ENCODE measurements at regions not wholly inside any gene's neighbourhood (a gene's known extent, or its start where the extent isn't known, plus 50 kb on each side); places are given as distances from the start of the nearest gene placed in this dataset.

- Histone ChIP-seq H3K36me3 (ENCODE audit: low read length) (no peaks in the 10 kb centered on the region), H4K20me1 (ENCODE audit: low read depth, low read length) (no peaks in the 10 kb centered on the region), H3K27ac (ENCODE audit: low read depth, low read length) (0 out of 2 replicates have a peak overlapping the region, but pooled peaks have one; percentile 16), H3K9me3 (ENCODE audit: insufficient read depth, low read length) (no peaks in the 10 kb centered on the region), H3K9me2 (replicated peaks; ENCODE audit: insufficient read depth, low read length) (no peaks in the 10 kb centered on the region), H3F3A (ENCODE audit: insufficient read depth) (no peaks in the 10 kb centered on the region), H3K79me2 (ENCODE audit: insufficient read depth, low read length) (no peaks in the 10 kb centered on the region), H3K4me3 (ENCODE audit: insufficient read depth, low read length, poor library complexity, severe bottlenecking) (no peak overlapping the region), H3K4me2 (ENCODE audit: low read depth, low read length, poor library complexity, severe bottlenecking) (peak overlapping the region; percentile 24), H3K9ac (ENCODE audit: low read length) (no peak overlapping the region), H3K27me3 (ENCODE audit: low read length) (no peaks in the 10 kb centered on the region), H2AFZ (ENCODE audit: low read depth, low read length, severe bottlenecking) (peak overlapping the region; percentile 3)
- TF ChIP-seq EZH2phosphoT487 (conservative IDR thresholded peaks at IDR 0.05; ENCODE audit: low read length) (no peak), CTCF (IDR thresholded peaks at IDR 0.05; ENCODE audit: insufficient read depth, low read length, poor library complexity, severe bottlenecking) (peak; percentile 87)
These were observed 80.3 kb upstream of the LSM6 start for GRCh38 chr4:146095091-146095690.

GRCh38 chr4:146088690-146089089 lies 86.8 kb upstream of the LSM6 start:
- H3K27me3 ChIP-seq (ENCODE audit: low read length), result no peaks in the 10 kb centered on the region
- H3F3A ChIP-seq (ENCODE audit: insufficient read depth), result no peaks in the 10 kb centered on the region
- H4K20me1 ChIP-seq (ENCODE audit: low read depth, low read length), result no peaks in the 10 kb centered on the region
- H3K4me2 ChIP-seq (ENCODE audit: low read depth, low read length, poor library complexity, severe bottlenecking), result no peak overlapping the region
- no peak overlapping the region for H3K9ac ChIP-seq (ENCODE audit: low read length)
- H3K9me2 ChIP-seq (replicated peaks; ENCODE audit: insufficient read depth, low read length), result no peaks in the 10 kb centered on the region
- no peaks in the 10 kb centered on the region for H3K79me2 ChIP-seq (ENCODE audit: insufficient read depth, low read length)
- TF ChIP-seq EZH2phosphoT487 (conservative IDR thresholded peaks at IDR 0.05; ENCODE audit: low read length) (no peak), CTCF (IDR thresholded peaks at IDR 0.05; ENCODE audit: insufficient read depth, low read length, poor library complexity, severe bottlenecking) (no peak)
- no peaks in the 10 kb centered on the region for H3K9me3 ChIP-seq (ENCODE audit: insufficient read depth, low read length)
- no peak overlapping the region for H2AFZ ChIP-seq (ENCODE audit: low read depth, low read length, severe bottlenecking)
- no peak overlapping the region for H3K27ac ChIP-seq (ENCODE audit: low read depth, low read length)
- H3K36me3 ChIP-seq (ENCODE audit: low read length), result 0 out of 2 replicates have a peak, but pooled peaks cover 4% of the 10 kb centered on the region
- no peak overlapping the region for H3K4me3 ChIP-seq (ENCODE audit: insufficient read depth, low read length, poor library complexity, severe bottlenecking)

- no peak overlapping the region for H3K4me2 ChIP-seq (ENCODE audit: low read depth, low read length, poor library complexity, severe bottlenecking)
- H3F3A ChIP-seq (ENCODE audit: insufficient read depth), result no peaks in the 10 kb centered on the region
- no peak overlapping the region for H3K9ac ChIP-seq (ENCODE audit: low read length)
- H3K27me3 ChIP-seq (ENCODE audit: low read length), result no peaks in the 10 kb centered on the region
- no peaks in the 10 kb centered on the region for H3K9me2 ChIP-seq (replicated peaks; ENCODE audit: insufficient read depth, low read length)
- H3K27ac ChIP-seq (ENCODE audit: low read depth, low read length), result no peak overlapping the region
- no peaks in the 10 kb centered on the region for H4K20me1 ChIP-seq (ENCODE audit: low read depth, low read length)
- TF ChIP-seq EZH2phosphoT487 (conservative IDR thresholded peaks at IDR 0.05; ENCODE audit: low read length), result no peak
- TF ChIP-seq CTCF (IDR thresholded peaks at IDR 0.05; ENCODE audit: insufficient read depth, low read length, poor library complexity, severe bottlenecking), result no peak
- 0 out of 2 replicates have a peak, but pooled peaks cover 4% of the 10 kb centered on the region for H3K36me3 ChIP-seq (ENCODE audit: low read length)
- H3K4me3 ChIP-seq (ENCODE audit: insufficient read depth, low read length, poor library complexity, severe bottlenecking), result no peak overlapping the region
- H3K9me3 ChIP-seq (ENCODE audit: insufficient read depth, low read length), result no peaks in the 10 kb centered on the region
- no peak overlapping the region for H2AFZ ChIP-seq (ENCODE audit: low read depth, low read length, severe bottlenecking)
- H3K79me2 ChIP-seq (ENCODE audit: insufficient read depth, low read length), result no peaks in the 10 kb centered on the region
These were observed 87.7 kb upstream of the LSM6 start for GRCh38 chr4:146087856-146088255.

All from SU-DHL-6 (cell line).